Activated gamma-delta T cell treated with anti-CD3 and anti-CD28 coated beads, Interleukin-2, amount 50 U/mL, for 16 hours (primary cell): ENCODE measurements at regions not wholly inside any gene's neighbourhood (a gene's known extent, or its start where the extent isn't known, plus 50 kb on each side); places are given as distances from the start of the nearest gene placed in this dataset.

ENCODE experiments used
- DNase-seq: peaks from one replicate; pipeline ENCODE4 v3.0.0-alpha.2; 2020; ENCODE audit warnings: low read depth

DNA sequence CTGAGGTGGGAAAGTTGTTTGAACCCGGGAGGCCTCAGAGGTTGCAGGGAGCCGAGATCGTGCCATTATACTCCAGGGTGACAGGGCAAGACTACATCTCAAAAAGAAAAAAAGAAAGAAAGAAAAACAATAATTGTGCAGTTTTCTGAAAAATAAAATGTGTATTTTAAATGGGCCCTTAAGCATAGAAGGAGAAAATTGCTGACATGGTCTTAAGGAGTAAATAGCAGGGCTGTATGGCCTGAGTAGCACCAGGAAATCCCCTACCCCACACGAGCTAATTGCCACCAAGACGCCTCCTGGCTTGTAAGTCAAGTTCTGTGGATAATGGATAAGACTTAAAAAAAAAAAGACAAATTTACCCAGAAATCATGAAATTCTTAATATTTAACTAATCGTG lies 271.4 kb upstream of the NCKAP5 start:
- no peak for DNase-seq

DNA sequence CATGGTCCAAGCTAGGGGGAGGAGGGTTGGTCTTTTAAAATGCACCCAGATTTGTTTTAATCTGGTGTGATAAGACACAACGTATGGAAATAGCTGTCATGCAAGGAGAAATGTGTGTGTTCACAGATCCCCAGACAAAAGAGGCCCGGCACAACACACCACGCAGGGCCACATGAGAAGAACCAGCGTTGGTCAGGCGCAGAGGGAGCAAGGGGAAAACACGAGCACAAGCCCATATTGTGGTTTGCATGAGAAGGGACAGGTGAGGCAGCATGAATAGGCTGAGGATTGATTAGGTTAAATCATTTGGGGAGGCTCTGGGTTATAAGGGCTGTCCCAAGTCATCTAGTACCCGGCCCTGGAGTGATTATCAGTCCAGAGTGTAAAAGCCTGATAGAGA lies 272.5 kb upstream of the NCKAP5 start:
- DNase-seq = no peak

- DNase-seq = no peak
These were observed 273.6 kb upstream of the NCKAP5 start for GRCh38 chr2:133841900-133842299.

- DNase-seq = no peak
These were observed 274.2 kb upstream of the NCKAP5 start for GRCh38 chr2:133842446-133842845.

GRCh38 chr2:133843091-133843490 lies 274.8 kb upstream of the NCKAP5 start:
- no peak for DNase-seq

- no peak for DNase-seq
These were observed 275.3 kb upstream of the NCKAP5 start for GRCh38 chr2:133843551-133843950.

DNA sequence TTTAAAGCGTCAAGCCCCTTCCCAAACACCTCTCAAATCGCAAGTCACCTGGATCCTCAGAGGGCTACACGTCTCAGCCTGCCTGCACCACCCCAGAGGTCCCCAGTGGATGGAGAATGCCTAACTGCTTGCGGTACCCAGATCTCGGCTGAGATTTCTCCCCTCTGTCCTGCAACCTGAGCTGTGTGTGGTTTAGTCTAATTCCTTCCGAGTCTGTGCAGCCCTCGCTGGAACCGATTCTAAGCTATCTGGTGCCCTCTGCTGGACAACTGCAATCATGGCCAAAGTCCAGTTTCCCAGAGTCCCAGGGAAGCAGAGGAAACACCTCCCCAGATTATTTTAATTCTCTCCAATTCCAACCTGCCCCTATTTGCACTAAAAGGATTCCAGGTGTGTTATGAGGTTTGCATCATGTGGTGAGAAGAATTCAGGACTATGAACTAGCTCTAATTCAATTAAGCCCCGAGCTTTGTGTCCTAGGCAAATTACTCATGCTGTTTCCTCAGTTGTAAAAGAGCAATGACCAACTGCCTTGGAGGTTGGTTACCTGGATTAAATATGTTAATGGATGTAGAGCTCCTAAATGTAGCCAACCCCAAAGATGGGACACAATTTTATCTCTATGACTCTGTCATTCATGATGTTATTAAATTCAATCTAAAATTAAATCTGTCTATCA lies 276.1 kb upstream of the NCKAP5 start:
- DNase-seq = peak; percentile 24

DNA sequence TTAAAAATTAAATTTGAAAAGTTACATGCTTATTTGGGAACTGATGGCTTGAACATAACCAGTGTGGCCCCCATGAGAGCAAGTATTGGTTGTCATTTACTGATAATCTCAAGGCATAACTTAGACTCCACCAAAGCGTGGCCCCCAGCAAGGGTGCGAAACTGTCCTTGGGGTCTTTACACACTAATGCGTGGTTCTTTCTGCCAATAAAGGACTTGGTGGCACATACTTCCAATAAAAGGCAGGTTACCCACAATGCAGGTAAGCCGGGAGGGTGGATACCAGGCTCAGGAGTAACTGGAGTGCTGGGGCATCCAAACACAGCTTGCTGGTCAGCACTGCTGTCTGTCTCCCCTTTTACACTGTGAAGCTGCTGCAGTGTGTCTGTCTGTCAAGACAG lies 278.2 kb upstream of the NCKAP5 start:
- no peak for DNase-seq

GRCh38 chr2:133847591-133847990 lies 279.3 kb upstream of the NCKAP5 start:
- no peak for DNase-seq

DNA sequence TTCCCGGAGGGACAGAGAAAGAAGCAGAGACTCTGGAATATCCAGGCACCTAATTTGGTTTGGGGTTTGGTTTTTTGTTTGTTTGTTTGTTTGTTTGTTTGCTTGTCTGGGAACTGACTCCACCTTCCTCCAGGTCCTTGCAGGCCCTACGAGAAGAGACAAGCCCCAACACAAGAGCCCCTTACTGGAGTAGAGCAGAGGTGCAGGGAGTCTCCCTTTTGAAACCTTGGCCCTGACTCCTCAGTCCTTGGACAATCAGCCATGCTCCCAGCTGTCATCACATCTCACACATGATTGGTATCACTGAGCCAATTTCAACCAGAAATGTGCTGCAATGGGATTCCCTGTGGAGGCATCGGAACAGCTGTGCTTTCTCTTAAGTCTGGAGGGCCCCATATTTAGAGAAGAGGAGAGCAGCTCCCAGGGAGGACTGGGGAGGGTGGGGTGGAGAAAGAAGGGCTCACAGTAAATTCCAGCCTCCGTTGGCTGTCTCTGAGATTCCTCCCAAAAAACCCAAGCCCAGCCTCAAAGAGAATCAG lies 279.9 kb upstream of the NCKAP5 start:
- no peak for DNase-seq

- DNase-seq = no peak
These were observed 281.1 kb upstream of the NCKAP5 start for GRCh38 chr2:133849341-133849740.

GRCh38 chr2:133854603-133855200 lies 286.4 kb upstream of the NCKAP5 start:
- no peak for DNase-seq

- DNase-seq = no peak
These were observed 287.3 kb upstream of the NCKAP5 start for GRCh38 chr2:133855526-133855925.

- no peak for DNase-seq
These were observed 288.4 kb upstream of the NCKAP5 start for GRCh38 chr2:133856678-133857077.

DNA sequence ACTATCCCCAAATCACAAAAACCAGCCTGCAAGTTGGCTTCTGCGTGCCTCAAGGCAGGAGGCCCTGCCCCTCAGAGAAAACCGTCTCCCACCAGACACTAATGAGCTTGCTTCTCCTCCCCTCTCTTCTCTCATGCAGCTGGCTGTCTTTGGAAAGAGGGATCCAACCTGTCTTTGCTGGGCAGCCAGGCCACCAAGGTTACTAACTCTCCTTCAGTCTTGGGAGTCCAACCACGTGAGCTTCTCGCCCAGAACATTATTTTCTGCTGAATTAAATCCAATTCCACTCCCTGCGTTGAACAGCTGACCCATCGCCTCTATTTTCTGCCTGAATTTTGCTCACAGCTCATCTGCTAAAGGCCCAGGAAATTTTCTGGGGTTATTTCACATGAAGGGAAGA lies 291.3 kb upstream of the NCKAP5 start:
- no peak for DNase-seq

GRCh38 chr2:133862400-133862977 lies 294.2 kb upstream of the NCKAP5 start:
- DNase-seq = no peak

- DNase-seq = no peak
These were observed 295.0 kb upstream of the NCKAP5 start for GRCh38 chr2:133863106-133863800.

- no peak for DNase-seq
These were observed 296.9 kb upstream of the NCKAP5 start for GRCh38 chr2:133865141-133865540.

DNA sequence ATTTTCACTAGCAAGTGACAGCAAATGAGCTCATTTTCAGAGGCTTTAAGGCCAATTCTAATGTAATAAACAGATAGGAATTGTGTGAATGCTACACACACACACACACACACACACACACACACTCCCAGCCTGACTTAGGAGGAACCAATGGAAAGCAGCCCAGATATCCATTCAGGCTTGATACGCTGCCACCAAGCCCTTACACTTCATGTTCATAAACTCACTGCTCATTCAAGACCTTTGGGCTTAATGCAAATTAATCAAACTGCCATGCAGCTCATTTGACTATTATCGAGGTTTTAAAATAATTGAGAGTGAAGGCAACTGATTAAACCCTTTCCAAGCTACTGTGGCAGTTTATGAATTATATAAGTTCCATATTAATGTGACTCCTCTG lies 298.9 kb upstream of the NCKAP5 start:
- DNase-seq = no peak

GRCh38 chr2:133871545-133872209 lies 303.4 kb upstream of the NCKAP5 start:
- DNase-seq = no peak

DNA sequence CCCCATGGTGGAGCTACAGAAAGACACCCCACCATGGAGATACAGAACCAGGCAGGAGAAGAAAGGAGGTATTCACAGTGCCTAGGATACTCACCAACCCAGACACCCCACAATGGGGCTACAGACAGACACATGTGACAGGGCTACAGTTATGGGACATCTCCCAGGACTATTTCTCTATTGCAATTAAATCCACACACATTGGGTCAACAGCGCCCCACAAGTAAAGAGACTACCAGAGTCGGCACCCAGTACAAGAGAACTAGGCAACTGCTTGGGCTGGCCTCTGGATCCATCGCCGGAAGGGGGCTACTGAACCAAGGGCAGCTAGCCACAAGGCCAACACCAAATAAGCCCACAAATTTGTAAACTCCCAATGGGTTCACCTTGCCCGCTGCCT lies 310.1 kb upstream of the NCKAP5 start:
- no peak for DNase-seq

GRCh38 chr2:133879703-133880102 lies 311.4 kb upstream of the NCKAP5 start:
- DNase-seq = no peak
